Psoas muscle (tissue), 7 donors: ENCODE measurements at regions not wholly inside any gene's neighbourhood (a gene's known extent, or its start where the extent isn't known, plus 50 kb on each side); places are given as distances from the start of the nearest gene placed in this dataset.

Source experiments
- ATAC-seq, 4 donors: fragments of 200-7000 bp; cut with Tn5 transposase; one replicate each; pipeline ENCODE4 v1.9.1; 2020; ENCODE audit warnings: moderate library complexity in 3 of 4, mild to moderate bottlenecking in 2 of 4
- DNase-seq, 2 donors: peaks; one replicate each; pipeline ENCODE4 v3.0.0-alpha.2; 2020
- H3K27ac ChIP-seq: fragments of 200-600 bp; one replicate; pipeline ENCODE4 v1.8.0; 2022
- H3K27me3 ChIP-seq, 3 donors: fragments of 200-600 bp in 1 of 3; one replicate each; pipeline versions ENCODE4 v1.6.1 to v1.8.0; 2013 to 2022; ENCODE audit warnings: low read length in 2 of 3, mild to moderate bottlenecking in 2 of 3, moderate library complexity in 1 of 3; ENCODE audit not compliant: insufficient read depth in 3 of 3
- H3K36me3 ChIP-seq, 2 donors: fragments of 200-600 bp in 1 of 2; one replicate each; pipeline versions ENCODE4 v1.6.1 to v1.8.0; 2013 to 2022; ENCODE audit warnings: low read depth in 1 of 2, mild to moderate bottlenecking in 1 of 2, moderate library complexity in 1 of 2; ENCODE audit not compliant: insufficient read depth in 1 of 2
- H3K4me1 ChIP-seq: fragments of 200-600 bp; one replicate; pipeline ENCODE4 v1.8.0; 2022
- H3K4me3 ChIP-seq: fragments of 200-600 bp; one replicate; pipeline ENCODE4 v1.8.0; 2022; ENCODE audit warnings: mild to moderate bottlenecking
- H3K9me3 ChIP-seq: fragments of 200-600 bp; one replicate; pipeline ENCODE4 v1.8.0; 2022
- WGBS, 3 donors: extraction: QIAGEN DNeasy Blood & Tissue Kit; methylation state at CpG; one replicate each; pipeline versions ENCODE4 v1.1.6 to v1.1.7; 2013; 5-methylcytosine and 5-hydroxymethylcytosine counted together
- intact Hi-C, 2 donors: fragments of 100-400 bp; cut with DNase I; formaldehyde crosslinking; loops; one replicate each; pipeline versions ENCODE4 v1.11.0 to v1.14.2; 2022
- TF ChIP-seq, protein P1 (sequence below): fragments of 200-600 bp; IDR thresholded peaks from one replicate; pipeline ENCODE4 v1.8.0; 2022; ENCODE audit warnings: antibody characterized with exemption
- donor health status: healthy with polysubstance abuse.
- donor health status: DM: no; HTN: no; CAD: no; lungs with moderate emphysema.
- donor health status: Bipolar disorder and iron deficiency.
- donor health status: healthy.
- donor health status: DM: yes; HTN: yes; CAD: no.
- donor health status: DM: no; HTN: no; CAD: no.
- donor health status: DM: yes; HTN: yes; CAD: no.

DNA sequence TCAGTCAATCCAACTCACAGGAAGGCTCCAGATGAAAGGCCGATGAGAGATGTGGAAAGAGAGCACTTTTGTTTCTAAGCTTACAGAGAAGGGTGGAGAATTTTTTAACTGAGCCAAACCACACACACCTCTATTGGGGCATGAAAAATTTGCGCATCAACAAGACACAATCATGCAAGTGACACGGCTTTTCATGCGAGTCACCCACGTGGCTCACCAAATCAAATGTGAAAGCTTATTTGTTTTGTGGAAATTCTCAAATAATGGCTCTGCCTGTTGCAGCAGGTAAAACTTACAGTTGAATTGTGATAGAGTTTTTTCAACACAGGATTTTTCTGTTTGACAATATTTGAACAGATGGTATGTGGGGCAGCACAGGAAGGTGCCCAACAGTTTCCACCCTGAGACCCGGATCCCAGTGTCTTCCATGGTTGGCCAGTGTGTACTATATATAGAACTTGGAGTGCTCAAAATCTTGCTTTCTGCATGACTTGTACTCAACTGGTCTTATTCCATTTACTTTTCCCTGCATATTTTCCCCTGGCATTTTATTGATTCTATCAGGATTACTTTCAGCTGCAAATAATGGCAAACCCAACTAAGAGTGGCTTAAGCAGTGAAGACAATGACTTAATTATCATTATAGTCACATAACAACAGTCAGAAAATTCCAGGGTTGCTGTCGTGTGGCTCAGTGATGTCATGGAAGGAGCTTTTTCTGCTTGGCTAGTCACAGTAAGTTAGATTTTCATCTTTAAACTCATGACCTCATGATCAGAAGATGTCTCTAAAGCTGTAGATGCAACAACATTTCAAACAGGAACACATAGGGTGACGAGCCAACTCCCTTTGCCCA lies 90.6 kb upstream of the SIM2 start:
- TF ChIP-seq, protein P1, sequence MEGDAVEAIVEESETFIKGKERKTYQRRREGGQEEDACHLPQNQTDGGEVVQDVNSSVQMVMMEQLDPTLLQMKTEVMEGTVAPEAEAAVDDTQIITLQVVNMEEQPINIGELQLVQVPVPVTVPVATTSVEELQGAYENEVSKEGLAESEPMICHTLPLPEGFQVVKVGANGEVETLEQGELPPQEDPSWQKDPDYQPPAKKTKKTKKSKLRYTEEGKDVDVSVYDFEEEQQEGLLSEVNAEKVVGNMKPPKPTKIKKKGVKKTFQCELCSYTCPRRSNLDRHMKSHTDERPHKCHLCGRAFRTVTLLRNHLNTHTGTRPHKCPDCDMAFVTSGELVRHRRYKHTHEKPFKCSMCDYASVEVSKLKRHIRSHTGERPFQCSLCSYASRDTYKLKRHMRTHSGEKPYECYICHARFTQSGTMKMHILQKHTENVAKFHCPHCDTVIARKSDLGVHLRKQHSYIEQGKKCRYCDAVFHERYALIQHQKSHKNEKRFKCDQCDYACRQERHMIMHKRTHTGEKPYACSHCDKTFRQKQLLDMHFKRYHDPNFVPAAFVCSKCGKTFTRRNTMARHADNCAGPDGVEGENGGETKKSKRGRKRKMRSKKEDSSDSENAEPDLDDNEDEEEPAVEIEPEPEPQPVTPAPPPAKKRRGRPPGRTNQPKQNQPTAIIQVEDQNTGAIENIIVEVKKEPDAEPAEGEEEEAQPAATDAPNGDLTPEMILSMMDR, result no peak
- H3K36me3 ChIP-seq, result no peaks in the 10 kb centered on the region
- no peak for ATAC-seq
- DNase-seq, result no peak
- H3K4me3 ChIP-seq, result no peak overlapping the region
- H3K4me1 ChIP-seq, result no peaks in the 10 kb centered on the region
- WGBS, 3 donors, result 72 to 79% (median 73%) methylated on average over 8 of the region's 8 CpGs
- no peak overlapping the region for H3K27ac ChIP-seq
- intact Hi-C loops, result no loop called here
- H3K27me3 ChIP-seq, result peaks cover 0 to 20% (median 9%) of the 10 kb centered on the region in 3 donors
- H3K9me3 ChIP-seq, result peaks cover 3% of the 10 kb centered on the region

- DNase-seq (no peak), ATAC-seq (no peak)
- TF ChIP-seq, protein P1, result no peak
- intact Hi-C loops, result no loop called here
- Histone ChIP-seq H3K27ac (no peak overlapping the region), H3K4me3 (no peak overlapping the region), H3K4me1 (no peaks in the 10 kb centered on the region), H3K36me3 (no peaks in the 10 kb centered on the region), H3K27me3 (peaks cover under 1 to 20% (median 9%) of the 10 kb centered on the region in 3 donors), H3K9me3 (peaks cover 3% of the 10 kb centered on the region)
- WGBS, 3 donors, result 83 to 92% (median 85%) methylated on average over 1 of the region's 1 CpG
Observed at GRCh38 chr21:36608897-36609225, 90.1 kb upstream of the SIM2 start.

DNA sequence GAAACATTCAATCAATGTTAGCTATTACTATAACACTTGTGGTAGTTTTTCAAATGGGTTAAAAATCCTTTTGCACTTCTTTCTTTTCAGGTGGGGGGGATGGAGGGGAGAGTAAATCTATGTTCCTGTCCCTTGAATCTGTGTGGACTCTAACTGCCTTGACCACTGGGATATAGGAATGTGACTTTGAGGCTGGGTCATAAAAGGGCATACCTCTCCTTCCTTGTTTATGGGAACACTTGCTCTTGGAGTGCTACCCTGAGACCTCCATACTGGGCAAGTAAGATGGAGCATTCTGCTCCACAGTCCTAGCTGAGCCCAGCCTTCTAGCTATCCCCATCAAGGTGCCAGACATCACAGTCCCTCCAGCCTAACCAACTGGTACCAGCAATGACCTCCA lies 89.3 kb upstream of the SIM2 start:
- no peak for DNase-seq
- intact Hi-C loops, result no loop called here
- peaks cover 7 to 24% (median 9%) of the 10 kb centered on the region in 3 donors for H3K27me3 ChIP-seq
- no peaks in the 10 kb centered on the region for H3K4me1 ChIP-seq
- H3K27ac ChIP-seq, result no peak overlapping the region
- TF ChIP-seq, protein P1, result no peak
- peaks cover 3% of the 10 kb centered on the region for H3K9me3 ChIP-seq
- H3K4me3 ChIP-seq, result no peak overlapping the region
- no peak for ATAC-seq
- no peaks in the 10 kb centered on the region for H3K36me3 ChIP-seq

GRCh38 chr21:36610201-36610600 lies 88.7 kb upstream of the SIM2 start:
- peaks cover 3% of the 10 kb centered on the region for H3K9me3 ChIP-seq
- no peaks in the 10 kb centered on the region for H3K4me1 ChIP-seq
- intact Hi-C loops, result no loop called here
- H3K4me3 ChIP-seq, result no peak overlapping the region
- no peak for DNase-seq
- WGBS, 3 donors, result 60 to 72% (median 69%) methylated on average over 1 of the region's 1 CpG
- H3K36me3 ChIP-seq, result no peaks in the 10 kb centered on the region
- ATAC-seq, result no peak
- TF ChIP-seq, protein P1, result no peak
- no peak overlapping the region for H3K27ac ChIP-seq
- H3K27me3 ChIP-seq, result peaks cover 7 to 29% (median 13%) of the 10 kb centered on the region in 3 donors

DNA sequence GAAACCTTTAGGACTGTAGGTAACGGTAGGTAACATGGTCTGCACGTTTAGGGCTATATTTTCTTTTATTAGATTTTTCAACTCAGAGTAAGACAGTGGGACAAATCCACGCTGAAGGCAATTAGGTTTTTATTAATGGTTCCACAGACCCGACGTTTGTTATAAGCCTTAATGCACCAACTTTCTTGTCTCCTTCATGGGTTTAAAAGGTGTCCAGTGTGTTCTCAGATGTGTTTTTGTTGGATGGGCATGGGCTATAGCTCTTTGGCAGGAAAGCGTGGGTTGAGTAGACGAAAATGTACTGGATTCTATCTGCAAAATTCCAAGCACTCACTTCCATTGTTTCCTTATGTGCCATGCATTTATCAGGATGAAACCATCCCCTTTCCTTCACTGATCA lies 88.0 kb upstream of the SIM2 start:
- H3K36me3 ChIP-seq, result no peaks in the 10 kb centered on the region
- H3K27me3 ChIP-seq, result peaks cover 7 to 24% (median 13%) of the 10 kb centered on the region in 3 donors
- intact Hi-C loops, result no loop called here
- ATAC-seq, result no peak
- no peak overlapping the region for H3K4me3 ChIP-seq
- no peaks in the 10 kb centered on the region for H3K4me1 ChIP-seq
- DNase-seq, result no peak
- TF ChIP-seq, protein P1, result no peak
- WGBS, 3 donors, result 79 to 85% (median 79%) methylated on average over 7 of the region's 7 CpGs
- H3K27ac ChIP-seq, result no peak overlapping the region
- peaks cover 3% of the 10 kb centered on the region for H3K9me3 ChIP-seq
